ENCODE measurements at regions not wholly inside any gene's neighbourhood (a gene's known extent, or its start where the extent isn't known, plus 50 kb on each side); places are given as distances from the start of the nearest gene placed in this dataset.

- no peak overlapping the region for H3K9ac ChIP-seq (replicated peaks in 1 of 4; ENCODE audit: extremely low read depth in 1 of 4, low read depth in 3 of 4, low read length in 3 of 4)
- no peak overlapping the region for H2BK5ac ChIP-seq (ENCODE audit: low read depth, low read length)
- CTCF ChIA-PET (ENCODE audit: partially characterized antibody): no interaction called here
- H2BK15ac ChIP-seq (ENCODE audit: low read length): no peak overlapping the region
- no peak overlapping the region for H3K27ac ChIP-seq (ENCODE audit: low read depth, low read length)
- WGBS, 2 experiments (ENCODE audit: extremely low coverage in 1 of 2, insufficient coverage in 1 of 2, insufficient read length in 1 of 2, insufficient replicate concordance in 2 of 2, low coverage in 1 of 2, low lambda C conversion rate in 2 of 2, missing lambda C conversion rate in 1 of 2): 90% methylated on average over 2 of the region's 2 CpGs; no CpG with 5 or more reads in 1 of the 2 experiments
- H4K5ac ChIP-seq (ENCODE audit: insufficient read length, low read depth, low read length): no peak overlapping the region
- H3K4me3 ChIP-seq (ENCODE audit: extremely low read depth in 1 of 4, insufficient read depth in 2 of 4, low read depth in 3 of 4, low read length in 4 of 4): no peak overlapping the region
- H3K56ac ChIP-seq (replicated peaks; ENCODE audit: insufficient read length, low read depth, low read length): no peak overlapping the region
- H3K4ac ChIP-seq (replicated peaks; ENCODE audit: insufficient read length, low read depth, low read length): no peak overlapping the region
- no peak overlapping the region for H2AK5ac ChIP-seq (ENCODE audit: low read depth, low read length)
- POLR2A ChIA-PET (ENCODE audit: partially characterized antibody): no interaction called here
- no peak overlapping the region for H2BK12ac ChIP-seq (ENCODE audit: low read depth, low read length)
- H3K23me2 ChIP-seq (ENCODE audit: low read depth, low read length): no peaks in the 10 kb centered on the region
- no peaks in the 10 kb centered on the region for H4K20me1 ChIP-seq (replicated peaks in 1 of 2; ENCODE audit: control insufficient read depth in 1 of 2, insufficient read depth in 2 of 2, low read length in 2 of 2)
- no peak overlapping the region for H2BK120ac ChIP-seq (replicated peaks; ENCODE audit: low read depth, low read length)
- no peak overlapping the region for H3K18ac ChIP-seq (ENCODE audit: extremely low read depth, low read length)
- no peaks in the 10 kb centered on the region for H3K4me1 ChIP-seq (replicated peaks in 1 of 4; ENCODE audit: control insufficient read depth in 3 of 4, insufficient read depth in 4 of 4, low read length in 3 of 4)
- no peak overlapping the region for H3K14ac ChIP-seq (ENCODE audit: insufficient read length)
- FAIRE-seq (no peak), DNase-seq (ENCODE audit: low read depth in 1 of 2, low spot score in 2 of 2) (no peak)
- H3K79me2 ChIP-seq (ENCODE audit: control insufficient read depth in 1 of 2, insufficient read depth in 2 of 2, low read length in 2 of 2): no peaks in the 10 kb centered on the region
- H2BK20ac ChIP-seq (ENCODE audit: low read length): no peak overlapping the region
- H4K91ac ChIP-seq (replicated peaks; ENCODE audit: insufficient read length, low read length): no peak overlapping the region
- H3K27me3 ChIP-seq (replicated peaks in 1 of 4; ENCODE audit: control insufficient read depth in 3 of 4, extremely low read depth in 1 of 4, insufficient read depth in 3 of 4, low read length in 3 of 4): no peaks in the 10 kb centered on the region
- no peaks in the 10 kb centered on the region for H3K79me1 ChIP-seq (ENCODE audit: low read depth, low read length)
- TF ChIP-seq CHD1 (IDR thresholded peaks at IDR 0.05; ENCODE audit: low read depth, low read length): no peak
- no peak for TF ChIP-seq RBBP5 (IDR thresholded peaks at IDR 0.05; ENCODE audit: borderline replicate concordance, low read depth, low read length)
- no peak for TF ChIP-seq KDM4A (IDR thresholded peaks at IDR 0.05; ENCODE audit: low read depth, low read length, severe bottlenecking)
- H3K23ac ChIP-seq (ENCODE audit: insufficient read length): no peak overlapping the region
- no peak overlapping the region for H3K4me2 ChIP-seq (ENCODE audit: insufficient read depth in 1 of 2, low read depth in 2 of 2, low read length in 2 of 2)
- no peak overlapping the region for H2AFZ ChIP-seq (ENCODE audit: low read length)
- H3K9me3 ChIP-seq (ENCODE audit: insufficient read depth in 2 of 2, low read depth in 1 of 2, low read length in 1 of 2): no peaks in the 10 kb centered on the region
- H4K8ac ChIP-seq (ENCODE audit: extremely low read depth, insufficient read depth, low read length): no peak overlapping the region
- no peaks in the 10 kb centered on the region for H3K36me3 ChIP-seq (ENCODE audit: control insufficient read depth in 2 of 4, insufficient read depth in 4 of 4, low read length in 3 of 4)
Observed at GRCh38 chr1:186740324-186740723, 60.1 kb upstream of the PTGS2 start.

All from H1 (cell line).